A673 (cell line): ENCODE measurements at regions not wholly inside any gene's neighbourhood (a gene's known extent, or its start where the extent isn't known, plus 50 kb on each side); places are given as distances from the start of the nearest gene placed in this dataset.

Experiments
- BruUV-seq: library from RNA; stranded (reverse); fragments of 400-500 nt; replicated peaks from 2 replicates; lab custom pipeline; 2021; lab: Mats Ljungman, UMichigan
- CTCF ChIA-PET: fragments of 300-600 bp; sonication (Branson Sonifier 250); formaldehyde crosslinking; loops from one replicate; lab custom pipeline; 2022; ENCODE audit warnings: antibody characterized with exemption; lab: Charles Lee
- POLR2A ChIA-PET: fragments of 300-600 bp; sonication (Branson Sonifier 250); formaldehyde crosslinking; loops from one replicate; lab custom pipeline; 2022; ENCODE audit warnings: antibody characterized with exemption; ENCODE audit not compliant: low non-redundant PET; lab: Charles Lee
- DNase-seq: peaks from one replicate; pipeline ENCODE4 v3.0.0-alpha.2; 2015; ENCODE audit warnings: low spot score
- H3K27ac ChIP-seq: fragments of 200-600 bp; sonication (generic); 2 replicates; pipeline ENCODE4 v1.5.1; 2016; ENCODE audit warnings: mixed run types, low read depth, mild to moderate bottlenecking, mixed read lengths, antibody characterized with exemption, low read length; ENCODE audit not compliant: poor library complexity, severe bottlenecking
- H3K27me3 ChIP-seq: fragments of 200-600 bp; sonication (generic); replicated peaks from 2 replicates; pipeline ENCODE4 v1.6.1; 2017; ENCODE audit warnings: mixed run types, low read depth, mild to moderate bottlenecking, mixed read lengths, antibody characterized with exemption, low read length; ENCODE audit not compliant: insufficient read depth, poor library complexity
- H3K36me3 ChIP-seq: fragments of 200-600 bp; sonication (generic); 2 replicates; pipeline ENCODE4 v1.6.1; 2016; ENCODE audit warnings: mixed run types, mild to moderate bottlenecking, mixed read lengths, antibody characterized with exemption, low read length; ENCODE audit not compliant: insufficient read depth, poor library complexity, severe bottlenecking
- H3K4me1 ChIP-seq: fragments of 200-600 bp; sonication (generic); 2 replicates; pipeline ENCODE4 v1.6.1; 2017; ENCODE audit warnings: mixed run types, mild to moderate bottlenecking, mixed read lengths, antibody characterized with exemption, low read length; ENCODE audit not compliant: insufficient read depth, poor library complexity, severe bottlenecking
- H3K4me3 ChIP-seq: fragments of 200-600 bp; sonication (generic); 2 replicates; pipeline ENCODE4 v1.5.1; 2016; ENCODE audit warnings: low read depth, mixed run types, mild to moderate bottlenecking, mixed read lengths, low read length; ENCODE audit not compliant: poor library complexity, severe bottlenecking
- H3K9me3 ChIP-seq: fragments of 200-600 bp; sonication (generic); 2 replicates; pipeline ENCODE4 v1.6.1; 2016; ENCODE audit warnings: mixed run types, low read depth, mild to moderate bottlenecking, mixed read lengths, antibody characterized with exemption, low read length; ENCODE audit not compliant: poor library complexity, severe bottlenecking
- CTCF ChIP-seq: fragments of 300-800, 200-600 bp; sonication (generic); conservative IDR thresholded peaks from 2 replicates; pipeline ENCODE4 v1.5.1; 2017; ENCODE audit warnings: low read depth, mild to moderate bottlenecking, antibody characterized with exemption, low read length, moderate library complexity, mixed read lengths
- EZH2 ChIP-seq: fragments of 200-600 bp; sonication (generic); IDR thresholded peaks from 2 replicates; pipeline ENCODE4 v1.6.1; 2017; ENCODE audit warnings: borderline replicate concordance, low read depth, mild to moderate bottlenecking, mixed read lengths, antibody characterized with exemption, low read length; ENCODE audit not compliant: poor library complexity, severe bottlenecking
- intact Hi-C: fragments of 100-400 bp; cut with micrococcal nuclease; formaldehyde crosslinking; loops from one replicate; pipeline ENCODE4 v1.10.0; 2022; ENCODE audit not compliant: unreplicated experiment

- ChIA-PET POLR2A (no interaction called here), CTCF (no interaction called here)
- Histone ChIP-seq H3K9me3 (no peaks in the 10 kb centered on the region), H3K36me3 (no peaks in the 10 kb centered on the region), H3K27me3 (peaks cover 61% of the 10 kb centered on the region), H3K4me3 (no peak overlapping the region), H3K4me1 (no peaks in the 10 kb centered on the region), H3K27ac (no peak overlapping the region)
- DNase-seq = no peak
- no TSS peak for BruUV-seq
- intact Hi-C loops = no loop called here
- TF ChIP-seq EZH2 (no peak), CTCF (no peak)
Observed at GRCh38 chr10:128369101-128369650, 243.0 kb upstream of the MKI67 start.

GRCh38 chr10:128373071-128373749 lies 247.0 kb upstream of the MKI67 start:
- Histone ChIP-seq H3K4me1 (no peaks in the 10 kb centered on the region), H3K4me3 (no peak overlapping the region), H3K27ac (no peak overlapping the region), H3K9me3 (no peaks in the 10 kb centered on the region), H3K27me3 (peaks cover 64% of the 10 kb centered on the region), H3K36me3 (no peaks in the 10 kb centered on the region)
- no peak for DNase-seq
- ChIA-PET CTCF (no interaction called here), POLR2A (no interaction called here)
- no peak for TF ChIP-seq CTCF
- BruUV-seq = no TSS peak
- intact Hi-C loops = no loop called here

GRCh38 chr10:128373831-128374230 lies 247.6 kb upstream of the MKI67 start:
- no peak overlapping the region for H3K4me3 ChIP-seq
- H3K36me3 ChIP-seq = no peaks in the 10 kb centered on the region
- H3K27me3 ChIP-seq = peaks cover 63% of the 10 kb centered on the region
- TF ChIP-seq CTCF (no peak), EZH2 (no peak)
- H3K27ac ChIP-seq = no peak overlapping the region
- POLR2A ChIA-PET = no interaction called here
- H3K4me1 ChIP-seq = no peaks in the 10 kb centered on the region
- BruUV-seq = no TSS peak
- H3K9me3 ChIP-seq = no peaks in the 10 kb centered on the region
- DNase-seq = no peak
- CTCF ChIA-PET = no interaction called here
- intact Hi-C loops = no loop called here
